GM19452 (cell line): ENCODE measurements at regions not wholly inside any gene's neighbourhood (a gene's known extent, or its start where the extent isn't known, plus 50 kb on each side); places are given as distances from the start of the nearest gene placed in this dataset.
A peak's percentile ranks its signal among the peaks of the same experiment; 100 is the strongest.

Source experiments
- ATAC-seq: cut with Tn5 transposase; IDR thresholded peaks from one replicate; pipeline ENCODE4 v1.9.1; 2021; ENCODE audit not compliant: unreplicated experiment

DNA sequence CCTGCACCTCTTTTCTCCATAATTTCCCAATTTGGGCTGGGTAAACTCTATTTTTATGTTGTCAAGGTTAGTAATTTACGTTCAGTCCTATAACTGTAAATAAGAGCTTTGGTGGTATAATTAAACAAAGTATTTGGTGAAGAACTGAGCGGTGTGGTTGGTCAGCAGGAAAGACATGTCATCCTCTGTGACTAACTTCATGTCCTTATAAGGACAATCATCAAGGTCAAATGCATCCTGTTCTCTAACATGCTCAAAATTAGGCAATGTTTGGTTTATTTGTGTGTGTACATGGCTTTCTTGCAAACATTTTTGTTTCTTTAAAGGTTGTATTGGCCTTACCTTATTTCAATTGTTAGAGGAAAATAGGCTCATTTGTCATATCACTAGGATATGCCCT lies 121.5 kb upstream of the NABP1 start:
- no peak for ATAC-seq

DNA sequence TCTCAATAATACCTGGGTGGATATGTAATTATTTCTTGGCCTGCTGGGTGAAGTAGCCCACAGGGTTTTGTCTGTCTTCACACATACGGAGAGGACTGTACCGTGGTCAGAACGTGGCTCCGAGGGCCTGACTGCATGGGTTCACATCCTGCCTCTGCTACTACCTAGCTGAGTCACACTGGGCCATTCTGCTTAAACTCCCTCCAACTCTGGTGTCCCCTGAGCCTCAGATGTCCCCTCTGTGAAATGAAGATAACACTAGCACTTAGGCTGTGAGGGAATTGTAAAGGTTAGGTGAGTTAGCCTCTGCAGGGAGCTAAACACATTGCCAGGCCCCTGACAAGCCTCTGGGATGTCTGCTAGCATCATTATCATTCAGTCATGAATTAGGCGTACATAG lies 120.1 kb upstream of the NABP1 start:
- no peak for ATAC-seq

DNA sequence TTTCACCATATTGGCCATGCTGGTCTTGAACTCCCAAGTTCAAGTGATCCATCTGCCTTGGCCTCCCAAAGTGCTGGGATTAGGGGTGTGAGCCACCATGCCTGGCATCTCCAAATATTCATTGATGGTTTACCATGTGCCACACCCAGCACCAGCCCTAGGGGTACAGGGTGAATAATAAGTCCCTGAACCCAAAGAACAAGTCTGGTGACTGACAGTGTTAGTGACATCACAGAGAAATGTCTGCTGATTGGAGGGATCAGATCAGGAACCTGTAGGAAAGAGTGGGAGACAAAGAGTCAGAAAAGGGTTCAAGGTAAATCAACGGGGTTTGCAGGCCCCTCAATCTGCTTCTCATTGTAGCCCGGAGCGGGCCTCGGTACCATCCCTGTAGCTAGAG lies 118.4 kb upstream of the NABP1 start:
- ATAC-seq: no peak

DNA sequence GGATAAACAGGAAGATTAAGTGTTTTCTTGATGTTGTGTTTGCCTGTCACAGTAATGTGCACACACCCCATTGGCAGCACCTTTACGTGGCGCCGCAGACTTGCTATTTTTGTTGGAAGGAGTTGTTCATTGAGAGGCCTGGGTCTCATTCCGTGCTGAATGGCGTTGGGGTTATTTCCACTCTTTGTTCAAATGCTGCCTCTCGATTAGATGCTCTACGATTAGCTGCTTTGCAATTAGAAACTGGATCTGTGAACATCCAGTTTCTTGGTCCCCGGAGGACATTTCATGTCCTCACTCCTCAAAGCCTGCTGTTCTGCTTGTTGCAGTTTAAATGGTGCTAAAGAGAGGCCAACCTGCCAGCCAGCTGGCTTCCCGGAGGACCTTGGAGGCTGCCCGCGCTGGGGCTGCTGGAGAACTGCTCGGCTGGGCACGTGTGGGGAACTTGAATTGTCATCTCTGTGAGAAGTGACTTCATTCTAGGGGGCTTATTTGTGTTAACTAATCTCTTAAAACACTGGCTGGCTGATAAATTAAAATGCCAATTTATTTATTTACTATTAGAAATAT lies 117.4 kb upstream of the NABP1 start:
- ATAC-seq: no peak

DNA sequence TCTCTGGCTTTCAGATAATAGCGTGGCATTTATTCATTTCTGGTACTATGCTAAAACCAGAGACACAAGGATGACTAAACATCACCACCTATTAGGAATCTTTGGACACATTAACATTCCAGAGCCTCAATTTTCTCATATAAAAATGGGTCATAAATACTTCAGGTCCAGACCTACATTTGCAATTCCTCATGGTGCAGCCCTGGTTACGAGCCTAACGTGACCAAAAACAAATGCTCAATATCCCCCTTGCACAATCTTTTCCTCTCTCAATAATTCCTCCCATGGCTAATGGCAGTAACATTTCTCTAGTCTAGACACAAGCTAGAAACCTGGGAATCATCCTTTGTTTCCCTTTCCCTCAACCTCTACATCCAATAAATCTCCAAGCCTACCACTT lies 112.8 kb upstream of the NABP1 start:
- ATAC-seq: no peak

DNA sequence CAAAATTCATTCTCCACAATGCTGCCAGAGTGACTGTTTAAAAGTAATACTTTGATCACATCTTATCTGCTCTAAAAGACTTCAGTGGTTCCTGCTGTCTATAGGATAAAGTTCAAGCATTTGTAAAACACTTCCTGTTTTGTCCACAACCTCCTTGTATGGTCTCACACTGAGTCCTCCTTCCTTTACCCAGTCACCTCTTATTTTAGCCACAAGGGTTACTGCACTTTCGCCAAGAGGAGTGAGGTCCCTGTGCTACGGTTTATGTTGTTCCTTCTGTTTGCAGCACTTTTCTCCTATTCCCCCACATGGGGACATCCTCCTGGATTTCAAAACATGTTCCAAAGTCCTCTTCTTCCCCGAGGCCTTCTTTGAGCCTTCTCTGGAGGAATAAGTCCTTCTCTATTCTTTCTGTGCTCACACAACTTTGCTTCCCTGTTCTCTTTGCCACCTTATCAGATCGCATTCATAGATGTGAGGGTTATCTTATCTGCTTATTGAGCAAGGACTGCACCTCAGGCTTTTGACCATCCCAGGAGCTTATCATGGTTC lies 112.2 kb upstream of the NABP1 start:
- ATAC-seq: peak; percentile 81

GRCh38 chr2:191566344-191566743 lies 111.6 kb upstream of the NABP1 start:
- peak; percentile 60 for ATAC-seq

GRCh38 chr2:191567206-191567605 lies 110.7 kb upstream of the NABP1 start:
- no peak for ATAC-seq

GRCh38 chr2:191569025-191569424 lies 108.9 kb upstream of the NABP1 start:
- no peak for ATAC-seq

DNA sequence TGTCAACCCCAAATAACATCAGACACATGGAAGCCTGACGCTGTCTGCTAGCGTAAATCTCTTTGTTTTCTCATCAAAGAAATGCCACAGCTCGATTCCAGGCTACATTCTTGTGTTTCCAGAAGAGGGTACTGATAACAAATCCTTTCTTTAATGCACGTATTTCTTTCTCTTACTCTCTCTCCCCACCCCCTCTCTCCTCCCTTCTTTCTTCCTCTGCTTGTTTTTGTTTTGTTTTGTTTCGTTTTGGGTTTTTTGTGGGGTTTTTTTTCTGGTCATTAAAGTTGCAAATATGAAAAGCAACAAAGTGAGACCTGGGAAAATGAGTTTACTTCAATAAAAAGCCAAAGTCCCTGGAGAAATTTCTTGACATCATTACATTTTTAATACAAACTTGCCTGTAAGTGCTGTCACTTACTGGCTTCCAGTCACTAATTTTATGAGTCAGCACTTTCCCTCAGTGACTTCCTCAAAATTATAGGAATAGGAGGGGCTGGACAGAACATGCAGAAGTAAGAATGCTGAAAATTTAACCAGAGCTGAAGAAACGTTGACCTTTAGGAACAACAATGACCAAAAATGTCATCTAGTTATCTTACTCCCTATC lies 106.7 kb upstream of the NABP1 start:
- no peak for ATAC-seq

GRCh38 chr2:191572319-191572718 lies 105.6 kb upstream of the NABP1 start:
- ATAC-seq: no peak

DNA sequence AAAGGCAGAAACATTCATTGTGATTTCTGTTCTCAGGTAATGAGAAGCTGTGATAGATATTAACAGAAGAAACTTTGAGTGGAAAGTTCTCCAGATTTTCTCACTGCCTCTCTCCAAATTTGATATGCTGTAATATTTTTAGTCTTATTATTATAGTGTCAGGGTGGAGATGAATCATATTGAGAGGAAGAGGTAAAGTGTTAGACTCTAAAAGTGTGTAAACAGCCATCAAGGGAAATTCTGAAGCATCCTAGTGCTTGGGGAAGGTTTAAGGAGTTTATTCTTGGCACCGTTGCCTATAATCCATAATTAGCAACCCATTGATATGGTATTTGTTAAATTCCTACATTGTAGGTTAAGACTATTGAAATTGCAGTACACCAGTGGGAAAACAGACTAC lies 104.7 kb upstream of the NABP1 start:
- ATAC-seq: no peak

DNA sequence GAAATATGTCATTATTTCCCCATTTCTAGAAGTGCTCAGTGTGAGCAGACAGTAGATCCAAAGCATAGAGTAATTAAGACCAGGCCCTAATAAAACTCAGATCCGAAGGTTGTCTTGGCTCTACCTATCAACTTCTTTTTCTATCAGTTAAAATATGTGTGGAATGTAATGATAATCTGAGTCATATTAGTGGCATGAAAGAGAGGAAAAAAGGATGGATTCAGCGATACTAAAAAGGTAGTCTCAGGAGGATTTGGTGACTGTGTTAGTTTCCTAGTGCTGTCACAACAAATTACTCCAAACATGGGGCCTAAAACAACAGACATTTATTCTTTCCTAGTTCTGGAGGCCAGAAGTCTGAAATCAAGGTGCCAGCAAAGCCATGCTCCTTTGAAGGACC lies 103.7 kb upstream of the NABP1 start:
- ATAC-seq: no peak

- no peak for ATAC-seq
Measured at GRCh38 chr2:191577605-191578004, 100.3 kb upstream of the NABP1 start.

DNA sequence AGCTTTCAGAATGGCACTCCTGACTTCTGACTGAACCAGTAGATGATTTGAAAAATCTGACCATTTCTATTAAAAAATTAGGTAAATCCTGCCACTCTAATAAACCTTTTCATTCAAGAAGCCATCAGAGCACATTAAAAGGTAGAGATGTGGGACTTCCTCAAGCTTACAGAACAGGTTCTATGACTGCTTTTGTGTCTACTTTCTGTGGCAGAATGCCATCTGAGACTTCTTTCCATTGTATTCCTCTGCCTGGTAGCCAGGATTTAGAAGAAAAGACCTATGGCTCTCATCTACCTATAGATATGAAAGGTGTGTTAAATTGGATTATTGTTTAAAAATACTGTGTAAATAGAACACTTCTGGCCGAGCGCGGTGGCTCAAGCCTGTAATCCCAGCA lies 99.9 kb upstream of the NABP1 start:
- no peak for ATAC-seq

DNA sequence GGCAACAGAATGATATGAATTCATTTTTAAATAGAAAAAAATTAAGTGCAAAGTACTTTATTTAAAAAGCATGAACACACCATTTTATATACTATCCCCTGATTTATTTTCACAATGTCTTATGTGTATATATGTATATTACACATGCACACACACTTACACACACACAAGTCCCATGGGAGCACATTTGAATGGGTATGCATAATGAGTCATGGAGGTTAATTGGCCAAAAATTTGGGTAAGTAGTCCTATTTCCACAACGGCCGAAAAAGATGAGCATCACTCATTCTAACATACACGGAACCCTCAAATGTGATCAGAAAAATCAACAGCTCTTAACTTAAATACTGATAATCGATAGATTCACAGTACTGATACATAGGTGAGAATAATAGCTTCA lies 97.4 kb upstream of the NABP1 start:
- no peak for ATAC-seq

GRCh38 chr2:191581003-191581402 lies 96.9 kb upstream of the NABP1 start:
- no peak for ATAC-seq

DNA sequence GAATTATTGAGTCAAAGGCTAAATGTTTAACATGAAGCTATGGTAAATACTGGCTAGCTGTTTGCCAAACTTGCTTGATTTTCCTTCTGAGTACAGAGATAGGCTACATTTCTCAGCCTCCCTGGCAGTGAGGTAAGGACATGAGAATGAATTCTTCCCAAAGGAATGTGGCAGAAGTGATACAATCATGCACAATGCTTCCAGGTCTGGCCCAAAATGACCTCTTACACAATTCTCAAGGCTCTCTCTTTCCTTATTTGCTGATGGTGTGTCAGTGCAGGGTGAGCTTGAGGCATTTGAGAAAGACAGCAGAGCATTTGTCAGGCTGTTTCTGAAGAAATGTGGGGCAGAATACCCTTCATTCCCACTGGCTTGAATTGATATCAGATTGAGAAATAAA lies 95.6 kb upstream of the NABP1 start:
- no peak for ATAC-seq

- no peak for ATAC-seq
Measured at GRCh38 chr2:191591025-191591424, 86.9 kb upstream of the NABP1 start.

DNA sequence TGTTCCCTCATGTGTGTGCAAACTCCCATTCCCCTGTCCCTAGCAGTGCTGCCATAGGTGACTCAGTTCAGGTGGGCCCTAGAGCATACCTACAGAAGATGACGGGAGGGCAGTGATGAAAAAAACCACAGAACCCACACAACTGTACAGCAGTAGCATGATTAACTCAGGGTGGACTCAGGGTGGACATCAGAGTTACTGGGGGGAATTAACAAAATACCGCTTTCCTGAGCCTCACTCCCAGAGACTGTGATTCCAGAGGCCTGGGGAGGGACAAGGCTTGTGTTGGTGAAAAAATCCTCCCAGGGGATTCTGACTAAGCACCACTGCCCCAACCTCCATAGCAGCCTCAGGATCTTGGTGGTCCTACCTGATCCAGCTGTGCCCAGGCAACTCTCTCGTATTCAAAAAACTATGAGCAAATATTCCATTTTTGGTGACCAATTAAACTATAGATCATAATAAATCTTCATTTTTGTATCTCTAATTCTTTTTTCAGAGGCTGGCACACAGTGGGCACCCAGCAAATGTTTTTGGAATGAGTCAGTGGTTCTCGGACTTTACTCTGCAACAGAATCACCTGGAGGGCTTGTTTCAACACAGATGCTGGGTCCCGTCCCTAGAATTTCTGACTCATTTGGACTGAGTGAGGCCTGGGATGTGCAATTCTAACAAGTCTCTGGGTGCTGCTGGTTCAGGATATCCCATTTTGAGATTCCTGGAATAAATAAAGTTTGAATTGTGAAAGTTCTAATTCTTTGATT lies 84.1 kb upstream of the NABP1 start:
- no peak for ATAC-seq

GRCh38 chr2:191597186-191597751 lies 80.7 kb upstream of the NABP1 start:
- ATAC-seq: no peak

- no peak for ATAC-seq
Measured at GRCh38 chr2:191598296-191598695, 79.6 kb upstream of the NABP1 start.
